Islet precursor cell (in vitro differentiated cells): ENCODE measurements at regions not wholly inside any gene's neighbourhood (a gene's known extent, or its start where the extent isn't known, plus 50 kb on each side); places are given as distances from the start of the nearest gene placed in this dataset.
"Not testable (repeated sequence)": the region's sequence is repeated elsewhere in the genome, so short reads cannot be mapped to it uniquely, and the experiment has no call there.

Experiments used
- DNase-seq: peaks from one replicate; pipeline ENCODE4 v3.0.0-alpha.2; 2018

GRCh38 chr5:142402752-142403318, 78.0 kb upstream of the SPRY4 start:
- DNase-seq, result no peak

- DNase-seq, result no peak
Measured at GRCh38 chr5:142400415-142400814, 75.6 kb upstream of the SPRY4 start.

GRCh38 chr5:142399891-142400290, 75.1 kb upstream of the SPRY4 start:
- no peak for DNase-seq

- no peak for DNase-seq
Measured at GRCh38 chr5:142398730-142399055, 73.9 kb upstream of the SPRY4 start.

- not testable (repeated sequence) for DNase-seq
Measured at GRCh38 chr5:142398011-142398729, 73.3 kb upstream of the SPRY4 start.

GRCh38 chr5:142397178-142397577, 72.4 kb upstream of the SPRY4 start:
- DNase-seq, result no peak

GRCh38 chr5:142396436-142397038, 71.7 kb upstream of the SPRY4 start:
- peak; percentile 4 for DNase-seq

- DNase-seq, result peak; percentile 4
Measured at GRCh38 chr5:142395334-142395733, 70.5 kb upstream of the SPRY4 start.

GRCh38 chr5:142391058-142391845, 66.4 kb upstream of the SPRY4 start:
- peak; percentile 74 for DNase-seq

GRCh38 chr5:142390334-142390733, 65.5 kb upstream of the SPRY4 start:
- DNase-seq, result no peak

- DNase-seq, result no peak
Measured at GRCh38 chr5:142388696-142389095, 63.9 kb upstream of the SPRY4 start.

GRCh38 chr5:142387024-142387682, 62.3 kb upstream of the SPRY4 start:
- no peak for DNase-seq

GRCh38 chr5:142386137-142387023, 61.6 kb upstream of the SPRY4 start:
- no peak for DNase-seq

- DNase-seq, result no peak
Measured at GRCh38 chr5:142385194-142385593, 60.4 kb upstream of the SPRY4 start.

- no peak for DNase-seq
Measured at GRCh38 chr5:142384014-142384413, 59.2 kb upstream of the SPRY4 start.

- DNase-seq, result no peak
Measured at GRCh38 chr5:142382186-142382585, 57.4 kb upstream of the SPRY4 start.

GRCh38 chr5:142378737-142379634, 54.2 kb upstream of the SPRY4 start:
- DNase-seq, result no peak

GRCh38 chr5:142375944-142376411, 51.2 kb upstream of the SPRY4 start:
- DNase-seq, result no peak
